Endothelial cell of umbilical vein (primary cell): ENCODE measurements at regions not wholly inside any gene's neighbourhood (a gene's known extent, or its start where the extent isn't known, plus 50 kb on each side); places are given as distances from the start of the nearest gene placed in this dataset.

ENCODE experiments used
- BruUV-seq: library from RNA; stranded (reverse); fragments of 400-500 nt; replicated peaks from 2 replicates; lab custom pipeline; 2021; lab: Mats Ljungman, UMichigan
- CTCF ChIA-PET: fragments of 300-600, 350-600 bp; sonication (Branson Sonifier 250); formaldehyde crosslinking; loops from one replicate; lab custom pipeline; 2021; ENCODE audit warnings: antibody characterized with exemption, inconsistent platforms; lab: Charles Lee
- POLR2A ChIA-PET: fragments of 300-600, 350-600 bp; sonication (Branson Sonifier 250); formaldehyde crosslinking; loops from one replicate; lab custom pipeline; 2021; ENCODE audit warnings: antibody characterized with exemption, inconsistent platforms; lab: Charles Lee
- DNase-seq: peaks from one replicate; pipeline ENCODE4 v3.0.0-alpha.2; 2011; ENCODE audit warnings: low read depth, low spot score
- FAIRE-seq: peaks from 2 replicates; lab custom pipeline; 2011; peaks lifted over from hg19 to GRCh38; lab: Jason Lieb, UNC
- H2AFZ ChIP-seq: 2 replicates; pipeline ENCODE4 v1.6.0; 2012; ENCODE audit warnings: low read depth, low read length, control low read depth, inconsistent platforms
- H3K27ac ChIP-seq: 2 replicates; pipeline ENCODE4 v1.5.1; 2011; ENCODE audit warnings: low read depth, mild to moderate bottlenecking, control low read depth, low read length, moderate library complexity; ENCODE audit not compliant: insufficient read depth
- H3K27me3 ChIP-seq, 2 experiments: 2 replicates each; pipeline versions ENCODE4 v1.6.0 to v1.6.1; 2011; ENCODE audit warnings: low read length in 2 of 2, mixed read lengths in 1 of 2; ENCODE audit not compliant: control insufficient read depth in 2 of 2, insufficient read depth in 2 of 2
- H3K36me3 ChIP-seq, 2 experiments: 2 replicates in 1 of 2; 3 replicates in 1 of 2; pipeline ENCODE4 v1.5.1; 2011; ENCODE audit warnings: low read length in 2 of 2, mild to moderate bottlenecking in 1 of 2, moderate library complexity in 1 of 2; ENCODE audit not compliant: control insufficient read depth in 2 of 2, insufficient read depth in 2 of 2; ENCODE audit errors: extremely low read depth in 1 of 2
- H3K4me1 ChIP-seq: 3 replicates; pipeline ENCODE4 v1.5.1; 2011; ENCODE audit warnings: mild to moderate bottlenecking, low read length; ENCODE audit not compliant: control insufficient read depth, insufficient read depth; ENCODE audit errors: extremely low read depth
- H3K4me2 ChIP-seq: 2 replicates; pipeline ENCODE4 v1.6.1; 2011; ENCODE audit warnings: low read length, control low read depth, mixed read lengths; ENCODE audit not compliant: insufficient read depth
- H3K4me3 ChIP-seq, 3 experiments: fragments of 200-600 bp in 1 of 3; sonication (generic), shearing (Covaris generic) in 1 of 3; replicated peaks in 1 of 3; 2 replicates each; pipeline ENCODE4 v1.5.1; 2011 to 2016; ENCODE audit warnings: control low read depth in 3 of 3, low read length in 3 of 3, mild to moderate bottlenecking in 2 of 3, inconsistent platforms in 1 of 3, low read depth in 1 of 3, moderate library complexity in 1 of 3; ENCODE audit not compliant: insufficient read depth in 1 of 3
- H3K79me2 ChIP-seq: 2 replicates; pipeline ENCODE4 v1.6.0; 2012; ENCODE audit warnings: low read length, inconsistent platforms; ENCODE audit not compliant: control insufficient read depth, insufficient read depth
- H3K9ac ChIP-seq: replicated peaks from 2 replicates; pipeline ENCODE3; 2011; ENCODE audit warnings: low read length, control low read depth; ENCODE audit not compliant: insufficient read depth; ENCODE audit errors: extremely low read depth
- H3K9me1 ChIP-seq: replicated peaks from 3 replicates; pipeline ENCODE4 v1.6.0; 2011; ENCODE audit warnings: mild to moderate bottlenecking, low read length; ENCODE audit not compliant: control insufficient read depth, insufficient read depth; ENCODE audit errors: extremely low read depth
- H3K9me3 ChIP-seq: replicated peaks from 2 replicates; pipeline ENCODE4 v1.5.1; 2012; ENCODE audit warnings: low read length, inconsistent platforms; ENCODE audit not compliant: control insufficient read depth, insufficient read depth
- H4K20me1 ChIP-seq: replicated peaks from 2 replicates; pipeline ENCODE3; 2011; ENCODE audit warnings: mild to moderate bottlenecking, low read length; ENCODE audit not compliant: control insufficient read depth, insufficient read depth; ENCODE audit errors: extremely low read depth
- CTCF ChIP-seq, 2 donors: IDR thresholded peaks; 1 replicate in 1 of 2; 2 replicates in 1 of 2; pipeline ENCODE4 v1.5.1; 2011; ENCODE audit warnings: low read length in 2 of 2, mild to moderate bottlenecking in 2 of 2, moderate library complexity in 2 of 2, control low read depth in 1 of 2, inconsistent platforms in 1 of 2, low read depth in 1 of 2; ENCODE audit not compliant: insufficient read depth in 1 of 2; ENCODE audit errors: extremely low read depth in 1 of 2
- EZH2 ChIP-seq: IDR thresholded peaks from 2 replicates; pipeline ENCODE4 v1.6.1; 2012; ENCODE audit warnings: borderline replicate concordance, low read depth, mild to moderate bottlenecking, moderate library complexity, low read length, inconsistent platforms; ENCODE audit not compliant: severe bottlenecking
- FOS ChIP-seq: IDR thresholded peaks from 2 replicates; pipeline ENCODE4 v1.6.1; 2011; ENCODE audit warnings: mild to moderate bottlenecking, low read length, moderate library complexity, borderline replicate concordance; ENCODE audit not compliant: insufficient read depth
- GATA2 ChIP-seq: IDR thresholded peaks from 2 replicates; pipeline ENCODE4 v1.7.0; 2011; ENCODE audit warnings: low read depth, mild to moderate bottlenecking, moderate library complexity, mixed read lengths, low read length; ENCODE audit not compliant: insufficient read length, insufficient read depth
- JUN ChIP-seq: IDR thresholded peaks from 2 replicates; pipeline ENCODE4 v1.6.1; 2011; ENCODE audit warnings: borderline replicate concordance, low read depth; ENCODE audit not compliant: insufficient read length, insufficient read depth
- MAX ChIP-seq: IDR thresholded peaks from 2 replicates; pipeline ENCODE4 v1.6.1; 2011; ENCODE audit not compliant: insufficient read depth, insufficient read length
- MYC ChIP-seq: IDR thresholded peaks from one replicate; pipeline ENCODE4 v1.6.1; 2011; ENCODE audit warnings: mild to moderate bottlenecking, low read depth, low read length
- POLR2A ChIP-seq: IDR thresholded peaks from 2 replicates; pipeline ENCODE4 v1.6.1; 2012; ENCODE audit warnings: low read depth, mild to moderate bottlenecking, control low read depth, low read length
- POLR2AphosphoS5 ChIP-seq: IDR thresholded peaks from 2 replicates; pipeline ENCODE4 v1.6.1; 2012; ENCODE audit warnings: low read depth, mild to moderate bottlenecking, control low read depth, low read length, moderate library complexity; ENCODE audit not compliant: insufficient read depth
- dilution Hi-C: fragments of 300-500 bp; cut with MboI; formaldehyde crosslinking; loops from one replicate; pipeline ENCODE4 v1.15.0; 2019; ENCODE audit warnings: low sequenced_read_pairs; ENCODE audit not compliant: extremely low pct_ligation_motif_present
- intact Hi-C: fragments of 100-400 bp; cut with micrococcal nuclease; formaldehyde crosslinking; loops from one replicate; pipeline ENCODE4 v1.10.0; 2022

GRCh38 chr22:27624705-27625104 lies 176.9 kb downstream of the MN1 start:
- Histone ChIP-seq H3K4me3 (no peak overlapping the region), H3K27ac (no peak overlapping the region), H3K9me3 (no peaks in the 10 kb centered on the region), H3K27me3 (peaks cover 0 to 4% of the 10 kb centered on the region in 2 experiments), H2AFZ (no peak overlapping the region), H3K4me1 (no peaks in the 10 kb centered on the region), H3K9ac (no peak overlapping the region), H4K20me1 (no peaks in the 10 kb centered on the region), H3K36me3 (no peaks in the 10 kb centered on the region), H3K9me1 (no peaks in the 10 kb centered on the region), H3K4me2 (no peak overlapping the region), H3K79me2 (no peaks in the 10 kb centered on the region)
- TF ChIP-seq POLR2A: no peak
- TF ChIP-seq MAX: no peak
- no peak for TF ChIP-seq POLR2AphosphoS5
- no peak for TF ChIP-seq EZH2
- TF ChIP-seq JUN: no peak
- TF ChIP-seq CTCF (IDR thresholded peaks at IDR 0.05; ENCODE audit: extremely low read depth in 1 of 2, insufficient read depth in 1 of 2, low read depth in 1 of 2, low read length in 2 of 2): no peak
- no peak for TF ChIP-seq FOS
- TF ChIP-seq GATA2: no peak
- no peak for TF ChIP-seq MYC
- dilution Hi-C loops: no loop called here
- CTCF ChIA-PET: interaction anchor here (1.6 kb wide), 1 partner anchor 11 kb away, joined by 4 read pairs; no protein-coding TSS in a partner anchor
- DNase-seq (no peak), FAIRE-seq (no peak)
- POLR2A ChIA-PET: no interaction called here
- intact Hi-C loops: no loop called here
- no TSS peak for BruUV-seq
